ENCODE measurements at regions not wholly inside any gene's neighbourhood (a gene's known extent, or its start where the extent isn't known, plus 50 kb on each side); places are given as distances from the start of the nearest gene placed in this dataset.
"Not testable (repeated sequence)": the region's sequence is repeated elsewhere in the genome, so short reads cannot be mapped to it uniquely, and the experiment has no call there.

DNA sequence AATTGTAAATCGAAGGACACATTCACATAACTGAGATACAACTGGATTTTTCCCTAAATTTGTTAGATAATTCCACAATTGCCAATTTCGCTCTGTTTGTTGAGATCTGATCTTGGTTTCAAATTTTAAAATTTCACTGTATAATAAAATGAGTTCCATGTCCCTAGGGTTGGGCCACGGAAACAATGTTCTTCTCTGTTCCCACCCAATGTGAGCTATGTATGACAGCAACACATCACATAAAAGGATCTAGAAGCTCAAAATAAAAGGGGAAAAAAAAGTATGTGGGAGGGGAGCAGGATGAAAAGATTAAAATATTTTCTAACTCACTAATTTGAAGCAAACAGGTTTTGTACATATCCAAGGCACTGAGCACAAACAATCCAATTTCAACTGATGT lies 287.8 kb upstream of the MKLN1 start:
- Histone ChIP-seq H3K27me3 (no peaks in the 10 kb centered on the region), H3K4me1 (peaks cover 26% of the 10 kb centered on the region), H3K9me3 (no peaks in the 10 kb centered on the region), H3K36me3 (no peaks in the 10 kb centered on the region), H3K27ac (peak overlapping the region; percentile 52), H3K4me3 (no peak overlapping the region)
- TF ChIP-seq, protein P1, sequence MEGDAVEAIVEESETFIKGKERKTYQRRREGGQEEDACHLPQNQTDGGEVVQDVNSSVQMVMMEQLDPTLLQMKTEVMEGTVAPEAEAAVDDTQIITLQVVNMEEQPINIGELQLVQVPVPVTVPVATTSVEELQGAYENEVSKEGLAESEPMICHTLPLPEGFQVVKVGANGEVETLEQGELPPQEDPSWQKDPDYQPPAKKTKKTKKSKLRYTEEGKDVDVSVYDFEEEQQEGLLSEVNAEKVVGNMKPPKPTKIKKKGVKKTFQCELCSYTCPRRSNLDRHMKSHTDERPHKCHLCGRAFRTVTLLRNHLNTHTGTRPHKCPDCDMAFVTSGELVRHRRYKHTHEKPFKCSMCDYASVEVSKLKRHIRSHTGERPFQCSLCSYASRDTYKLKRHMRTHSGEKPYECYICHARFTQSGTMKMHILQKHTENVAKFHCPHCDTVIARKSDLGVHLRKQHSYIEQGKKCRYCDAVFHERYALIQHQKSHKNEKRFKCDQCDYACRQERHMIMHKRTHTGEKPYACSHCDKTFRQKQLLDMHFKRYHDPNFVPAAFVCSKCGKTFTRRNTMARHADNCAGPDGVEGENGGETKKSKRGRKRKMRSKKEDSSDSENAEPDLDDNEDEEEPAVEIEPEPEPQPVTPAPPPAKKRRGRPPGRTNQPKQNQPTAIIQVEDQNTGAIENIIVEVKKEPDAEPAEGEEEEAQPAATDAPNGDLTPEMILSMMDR (IDR thresholded peaks at IDR 0.05), result no peak
- no peak for DNase-seq
- intact Hi-C loops (cut with DNase I), result no loop called here
- ATAC-seq, result no peak

DNA sequence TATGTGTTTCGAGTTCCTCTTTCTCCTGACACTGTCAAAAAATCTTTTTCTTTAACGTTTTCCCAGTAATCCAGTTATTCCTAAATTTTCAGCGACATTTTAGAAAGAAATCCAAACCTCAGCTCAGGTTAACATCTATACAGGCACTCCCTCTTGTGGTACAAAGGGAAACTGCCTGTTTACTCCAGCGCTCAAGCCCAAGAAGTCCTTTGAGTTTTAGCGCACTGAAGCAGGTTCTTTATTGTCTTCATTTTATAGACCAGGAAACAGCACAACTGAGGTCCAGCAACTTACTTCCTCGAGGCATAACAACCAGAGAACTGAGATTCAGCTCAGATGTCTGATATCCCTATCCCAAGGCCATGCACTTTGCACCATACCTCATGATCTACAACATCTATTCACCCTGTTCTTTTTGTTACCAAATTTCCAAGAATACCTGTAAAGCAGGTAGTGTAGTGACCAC lies 287.2 kb upstream of the MKLN1 start:
- TF ChIP-seq, protein P1 (IDR thresholded peaks at IDR 0.05), result peak; percentile 88

DNA sequence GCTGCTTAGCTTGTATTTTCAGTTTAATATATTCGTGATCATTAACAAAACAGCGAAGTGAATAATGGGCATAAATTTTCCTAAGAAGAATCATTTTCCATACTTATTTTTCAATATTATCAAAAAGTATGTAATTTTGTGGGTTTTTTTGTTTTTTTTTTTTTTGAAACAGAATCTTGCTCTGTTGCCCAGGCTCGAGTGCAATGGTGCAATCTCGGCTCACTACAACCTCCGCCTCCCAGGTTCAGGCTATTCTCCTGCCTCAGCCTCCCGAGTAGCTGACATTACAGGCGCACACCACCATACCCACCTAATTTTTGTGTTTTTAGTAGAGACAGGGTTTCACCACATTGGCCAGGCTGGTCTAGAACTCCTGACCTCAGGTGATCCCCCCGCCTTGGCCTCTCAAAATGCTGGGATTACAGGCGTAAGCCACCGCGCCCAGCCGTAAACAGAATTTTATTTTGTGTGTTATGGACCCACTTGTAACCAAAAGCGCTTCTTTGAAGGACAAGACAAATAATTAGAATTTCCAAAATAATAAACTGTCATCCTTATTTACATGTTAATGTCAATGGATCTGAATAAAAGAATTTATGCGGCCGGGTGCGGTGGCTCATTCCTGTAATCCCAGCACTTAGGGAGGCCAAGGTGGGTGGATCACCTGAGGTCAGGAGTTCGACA lies 286.5 kb upstream of the MKLN1 start:
- H3K4me1 ChIP-seq, result peaks cover 25% of the 10 kb centered on the region

More for the DNA sequence above, 287.2 kb upstream of the MKLN1 start:
- H3K4me1 ChIP-seq, result peaks cover 25% of the 10 kb centered on the region
- ATAC-seq, result peak; percentile 91
- no peaks in the 10 kb centered on the region for H3K9me3 ChIP-seq
- no peaks in the 10 kb centered on the region for H3K36me3 ChIP-seq
- no peak overlapping the region for H3K27ac ChIP-seq
- no peaks in the 10 kb centered on the region for H3K27me3 ChIP-seq
- H3K4me3 ChIP-seq, result no peak overlapping the region
- intact Hi-C loops (cut with DNase I), result no loop called here
- no peak for DNase-seq

DNA sequence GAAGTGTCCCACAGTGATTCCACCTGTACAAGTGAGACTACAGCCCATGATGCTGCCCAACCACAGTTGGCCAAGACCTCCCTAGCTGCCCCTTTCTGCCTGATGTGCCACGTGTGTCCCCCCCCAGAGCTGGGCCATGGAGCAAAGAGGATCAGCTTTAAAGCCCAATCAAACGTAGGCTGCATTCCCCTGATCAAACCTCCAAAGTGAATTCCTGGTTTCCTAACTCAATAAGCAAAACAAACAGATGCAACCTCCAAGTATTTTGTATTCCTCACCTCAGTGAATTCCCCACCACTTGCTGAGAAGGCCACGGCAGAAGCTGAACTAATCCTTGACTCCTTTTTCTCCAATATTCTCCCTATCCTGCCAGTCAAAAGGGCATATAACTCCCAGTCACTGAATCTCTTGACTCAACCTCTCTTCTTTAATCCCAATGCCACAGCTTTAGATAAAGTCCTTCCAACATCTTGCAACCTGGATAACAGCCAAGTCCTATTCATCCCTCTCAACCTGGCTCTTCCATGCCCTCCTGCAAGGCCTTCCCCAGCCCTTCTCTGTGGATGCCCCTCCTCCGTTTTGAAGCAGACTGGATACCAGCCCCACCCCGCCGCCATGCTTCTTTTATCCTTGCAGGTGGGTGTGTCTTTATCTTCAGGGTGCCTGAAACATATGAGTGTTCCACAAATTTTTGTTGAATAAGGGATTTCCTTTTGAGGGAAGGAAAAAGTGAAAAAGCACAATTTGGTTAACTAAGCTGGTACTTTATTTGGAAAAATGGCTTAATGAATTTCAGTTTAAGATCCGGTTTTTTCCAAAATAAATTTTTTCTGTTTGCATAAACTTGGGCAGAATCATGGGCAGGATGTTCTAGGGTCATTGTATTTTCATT lies 285.2 kb upstream of the MKLN1 start:
- H3K4me3 ChIP-seq, result no peak overlapping the region
- no peaks in the 10 kb centered on the region for H3K27me3 ChIP-seq
- no peaks in the 10 kb centered on the region for H3K9me3 ChIP-seq
- no peak overlapping the region for H3K27ac ChIP-seq
- no peak for DNase-seq
- intact Hi-C loops (cut with DNase I), result no loop called here
- TF ChIP-seq, protein P1 (IDR thresholded peaks at IDR 0.05), result no peak
- H3K4me1 ChIP-seq, result peaks cover 25% of the 10 kb centered on the region
- ATAC-seq, result no peak
- no peaks in the 10 kb centered on the region for H3K36me3 ChIP-seq

More for the DNA sequence above, 286.5 kb upstream of the MKLN1 start:
- H3K27me3 ChIP-seq; H3K36me3 ChIP-seq; intact Hi-C loops (cut with DNase I); H3K9me3 ChIP-seq; H3K4me3 ChIP-seq; H3K27ac ChIP-seq; ATAC-seq; DNase-seq: not testable (repeated sequence)

DNA sequence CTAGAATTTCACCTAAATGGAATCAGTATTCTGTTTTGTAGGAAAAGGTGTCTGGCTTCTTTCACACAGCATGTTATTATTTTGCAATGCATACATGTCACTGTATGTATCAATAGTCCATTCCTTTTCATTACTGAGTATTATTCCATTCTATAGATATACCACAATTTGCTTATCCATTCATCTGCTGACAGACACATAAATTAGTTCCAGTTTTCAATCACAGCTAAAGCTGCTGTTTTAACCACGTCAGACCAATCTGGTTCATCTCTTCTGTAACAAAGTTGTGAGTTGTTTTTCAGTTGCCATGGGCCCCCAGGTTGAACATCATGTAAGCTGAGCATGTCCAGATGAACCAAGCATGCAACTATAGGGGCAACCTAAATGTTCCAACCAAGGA lies 282.1 kb upstream of the MKLN1 start:
- TF ChIP-seq, protein P1 (IDR thresholded peaks at IDR 0.05), result no peak
- no peak for DNase-seq
- Histone ChIP-seq H3K27ac (no peak overlapping the region), H3K27me3 (no peaks in the 10 kb centered on the region), H3K4me1 (peaks cover 19% of the 10 kb centered on the region), H3K36me3 (peaks cover 26% of the 10 kb centered on the region), H3K4me3 (no peak overlapping the region), H3K9me3 (no peaks in the 10 kb centered on the region)
- ATAC-seq, result no peak
- intact Hi-C loops (cut with DNase I), result no loop called here

DNA sequence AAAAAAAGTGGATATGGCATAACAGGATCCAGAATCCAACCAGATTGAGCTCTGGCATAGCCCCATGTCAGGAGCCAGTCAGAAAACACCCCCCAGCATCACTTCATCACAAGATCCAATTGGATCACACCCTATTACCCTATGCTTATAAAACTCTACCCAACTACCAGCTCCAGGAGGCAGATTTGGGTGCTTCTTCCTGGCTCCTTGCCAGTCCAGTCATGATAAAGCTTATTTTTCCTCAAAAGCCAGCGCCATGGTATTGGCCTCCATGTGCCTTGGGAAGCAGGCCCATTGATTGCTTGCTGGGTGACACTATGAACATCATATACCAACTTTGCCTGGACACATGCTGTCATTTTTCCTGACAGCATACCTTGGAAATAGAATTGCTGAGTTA lies 281.4 kb upstream of the MKLN1 start:
- intact Hi-C loops (cut with DNase I), result no loop called here
- H3K9me3 ChIP-seq, result no peaks in the 10 kb centered on the region
- no peak overlapping the region for H3K27ac ChIP-seq
- DNase-seq (no peak), ATAC-seq (no peak)
- H3K27me3 ChIP-seq, result no peaks in the 10 kb centered on the region
- peaks cover 17% of the 10 kb centered on the region for H3K4me1 ChIP-seq
- peaks cover 33% of the 10 kb centered on the region for H3K36me3 ChIP-seq
- no peak overlapping the region for H3K4me3 ChIP-seq
- TF ChIP-seq, protein P1 (IDR thresholded peaks at IDR 0.05), result no peak
